ENCODE measurements at regions not wholly inside any gene's neighbourhood (a gene's known extent, or its start where the extent isn't known, plus 50 kb on each side); places are given as distances from the start of the nearest gene placed in this dataset.

DNA sequence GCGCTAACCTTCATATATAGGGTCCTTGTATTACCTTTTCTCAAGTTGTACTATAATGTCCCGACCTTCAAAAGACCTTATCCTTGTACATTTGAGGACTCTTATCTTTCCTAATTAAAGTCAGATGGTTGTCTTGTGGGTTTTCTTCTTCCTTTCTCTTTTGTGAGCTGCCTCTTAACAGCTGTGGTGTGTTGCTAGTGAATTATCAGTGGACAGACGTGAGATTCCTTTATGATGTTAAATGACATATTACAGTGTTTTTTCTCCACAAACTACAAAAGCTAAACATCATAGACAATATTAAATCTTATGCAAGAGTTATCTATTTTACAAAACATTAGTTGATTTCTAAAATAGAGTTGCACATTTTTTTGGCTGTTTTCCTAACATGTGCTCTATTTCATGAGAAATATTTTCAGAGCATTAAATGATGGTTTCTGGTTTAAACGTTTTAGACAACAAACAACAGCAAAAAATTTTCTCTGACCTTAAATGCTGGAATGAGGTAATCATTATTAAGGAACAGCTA, 272.2 kb upstream of the NPVF start:
- H3K27ac ChIP-seq: no peak overlapping the region
- H3K4me1 ChIP-seq (replicated peaks in 1 of 2): peaks cover 0 to 15% of the 10 kb centered on the region in 2 donors
- TF ChIP-seq, protein P1, sequence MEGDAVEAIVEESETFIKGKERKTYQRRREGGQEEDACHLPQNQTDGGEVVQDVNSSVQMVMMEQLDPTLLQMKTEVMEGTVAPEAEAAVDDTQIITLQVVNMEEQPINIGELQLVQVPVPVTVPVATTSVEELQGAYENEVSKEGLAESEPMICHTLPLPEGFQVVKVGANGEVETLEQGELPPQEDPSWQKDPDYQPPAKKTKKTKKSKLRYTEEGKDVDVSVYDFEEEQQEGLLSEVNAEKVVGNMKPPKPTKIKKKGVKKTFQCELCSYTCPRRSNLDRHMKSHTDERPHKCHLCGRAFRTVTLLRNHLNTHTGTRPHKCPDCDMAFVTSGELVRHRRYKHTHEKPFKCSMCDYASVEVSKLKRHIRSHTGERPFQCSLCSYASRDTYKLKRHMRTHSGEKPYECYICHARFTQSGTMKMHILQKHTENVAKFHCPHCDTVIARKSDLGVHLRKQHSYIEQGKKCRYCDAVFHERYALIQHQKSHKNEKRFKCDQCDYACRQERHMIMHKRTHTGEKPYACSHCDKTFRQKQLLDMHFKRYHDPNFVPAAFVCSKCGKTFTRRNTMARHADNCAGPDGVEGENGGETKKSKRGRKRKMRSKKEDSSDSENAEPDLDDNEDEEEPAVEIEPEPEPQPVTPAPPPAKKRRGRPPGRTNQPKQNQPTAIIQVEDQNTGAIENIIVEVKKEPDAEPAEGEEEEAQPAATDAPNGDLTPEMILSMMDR (IDR thresholded peaks at IDR 0.05): no peak
- TF ChIP-seq POLR2A (IDR thresholded peaks at IDR 0.05): no peak
- H3K4me3 ChIP-seq: no peak overlapping the region
- WGBS, 4 donors: 56 to 67% (median 58%) methylated on average over 4 of the region's 4 CpGs
- no peak for DNase-seq
- intact Hi-C loops (cut with DNase I): no loop called here
- H3K9me3 ChIP-seq (replicated peaks in 1 of 3): no peaks in the 10 kb centered on the region
- no peaks in the 10 kb centered on the region for H3K27me3 ChIP-seq
- no peaks in the 10 kb centered on the region for H3K36me3 ChIP-seq (replicated peaks in 1 of 2)

DNA sequence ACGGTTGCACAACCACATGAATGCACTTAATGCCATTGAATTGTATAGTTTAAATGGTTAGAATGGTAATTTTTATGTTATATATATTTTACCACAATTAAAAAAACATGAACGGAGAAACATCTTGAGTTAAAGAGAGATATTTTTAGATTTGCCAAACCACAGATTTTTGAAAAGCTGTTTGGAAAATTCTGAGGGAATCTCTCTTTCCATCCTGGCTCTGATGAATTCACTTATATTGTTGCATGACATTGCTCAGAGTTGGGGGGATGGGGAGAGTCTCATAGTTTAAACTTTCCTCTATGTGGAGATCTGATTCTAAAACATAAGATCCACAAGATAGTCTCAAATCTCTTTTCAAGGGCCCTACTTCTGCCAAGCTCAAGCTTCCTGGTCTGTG, 275.0 kb upstream of the NPVF start:
- intact Hi-C loops (cut with DNase I): no loop called here
- no peaks in the 10 kb centered on the region for H3K36me3 ChIP-seq (replicated peaks in 1 of 2)

DNA sequence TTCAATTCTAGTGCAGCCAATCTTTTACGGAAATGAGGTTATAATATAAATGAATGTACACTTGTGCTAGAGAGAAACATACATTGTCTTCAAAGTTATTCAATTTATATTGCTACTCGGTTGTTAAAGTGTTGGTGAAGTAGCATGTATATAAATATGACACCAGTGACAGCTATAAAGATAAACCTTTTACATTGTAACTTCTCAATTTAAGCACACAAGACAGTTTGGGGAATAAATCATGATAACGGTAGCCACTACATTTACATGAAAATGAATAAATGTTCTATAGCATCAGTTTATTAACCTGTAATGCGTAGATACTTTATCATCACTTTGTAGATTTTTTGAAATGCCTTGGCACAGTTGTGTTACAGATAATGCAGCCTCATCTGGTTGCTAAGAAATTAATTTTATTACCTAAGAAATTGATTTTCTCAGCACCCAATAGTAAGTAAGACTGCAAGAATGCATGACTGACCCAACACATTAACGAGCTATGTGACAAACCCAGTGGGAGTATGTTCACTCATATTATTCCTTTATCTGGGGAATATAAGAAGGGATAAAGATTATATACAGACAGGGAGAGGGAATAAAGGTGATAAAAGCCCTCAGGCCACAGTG, 283.9 kb upstream of the NPVF start:
- H3K4me3 ChIP-seq: no peak overlapping the region

More for the DNA sequence above, 275.0 kb upstream of the NPVF start:
- 70 to 85% (median 81%) methylated on average over 2 of the region's 2 CpGs for WGBS, 4 donors
- Histone ChIP-seq H3K4me3 (no peak overlapping the region), H3K4me1 (replicated peaks in 1 of 2) (peaks cover 0 to 7% of the 10 kb centered on the region in 2 donors), H3K9me3 (replicated peaks in 1 of 3) (no peaks in the 10 kb centered on the region), H3K27me3 (no peaks in the 10 kb centered on the region), H3K27ac (no peak overlapping the region)
- DNase-seq: no peak
- no peak for TF ChIP-seq POLR2A (IDR thresholded peaks at IDR 0.05)
- TF ChIP-seq, protein P1 (IDR thresholded peaks at IDR 0.05): no peak

DNA sequence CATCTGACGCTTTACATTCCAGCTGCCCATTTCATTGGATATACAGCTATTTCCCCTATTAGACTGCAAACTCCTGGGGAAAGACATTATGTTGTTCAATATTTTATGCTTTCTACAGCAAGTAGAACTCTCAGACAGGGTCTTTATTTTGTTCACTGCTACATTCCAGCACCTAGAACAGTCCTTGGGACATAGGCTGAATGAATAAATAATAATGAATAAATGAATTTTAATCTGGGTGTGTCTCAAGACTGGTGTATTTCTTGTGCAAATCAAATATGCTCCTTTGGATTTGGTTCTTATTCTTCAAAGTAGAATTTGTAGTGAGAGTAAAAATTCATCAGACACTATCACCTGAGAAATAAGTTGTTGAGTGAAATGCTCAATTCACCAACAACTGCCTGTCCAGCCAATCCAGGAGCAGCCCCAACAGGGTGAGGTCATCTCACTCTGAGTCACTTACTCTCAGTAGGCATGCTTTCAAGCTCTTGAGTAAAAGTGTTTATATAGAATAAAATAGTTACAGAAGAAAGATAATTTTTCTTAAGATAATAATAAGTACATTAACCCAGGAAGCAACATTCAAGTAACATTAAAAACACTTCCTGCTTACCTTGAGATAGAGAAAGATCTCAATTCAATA, 287.5 kb upstream of the NPVF start:
- TF ChIP-seq, protein P1 (IDR thresholded peaks at IDR 0.05): no peak
- no peak for TF ChIP-seq POLR2A (IDR thresholded peaks at IDR 0.05)
- intact Hi-C loops (cut with DNase I): no loop called here
- 88 to 96% (median 95%) methylated on average over 1 of the region's 1 CpG for WGBS, 4 donors

More for the DNA sequence above, 283.9 kb upstream of the NPVF start:
- H3K9me3 ChIP-seq (replicated peaks in 1 of 3): no peaks in the 10 kb centered on the region
- H3K36me3 ChIP-seq (replicated peaks in 1 of 2): no peaks in the 10 kb centered on the region
- H3K4me1 ChIP-seq (replicated peaks in 1 of 2): no peaks in the 10 kb centered on the region
- intact Hi-C loops (cut with DNase I): no loop called here
- H3K27me3 ChIP-seq: no peaks in the 10 kb centered on the region
- 79 to 86% (median 83%) methylated on average over 5 of the region's 5 CpGs for WGBS, 4 donors
- no peak for TF ChIP-seq POLR2A (IDR thresholded peaks at IDR 0.05)
- TF ChIP-seq, protein P1 (IDR thresholded peaks at IDR 0.05): no peak
- H3K27ac ChIP-seq: no peak overlapping the region
- DNase-seq: no peak

More for the DNA sequence above, 287.5 kb upstream of the NPVF start:
- H3K4me3 ChIP-seq: no peak overlapping the region
- no peaks in the 10 kb centered on the region for H3K27me3 ChIP-seq
- DNase-seq: no peak
- H3K4me1 ChIP-seq (replicated peaks in 1 of 2): no peaks in the 10 kb centered on the region
- no peak overlapping the region for H3K27ac ChIP-seq
- H3K36me3 ChIP-seq (replicated peaks in 1 of 2): no peaks in the 10 kb centered on the region
- H3K9me3 ChIP-seq (replicated peaks in 1 of 3): no peaks in the 10 kb centered on the region

All from adrenal gland (tissue), 9 donors.